SU-DHL-6 (cell line): ENCODE measurements at regions not wholly inside any gene's neighbourhood (a gene's known extent, or its start where the extent isn't known, plus 50 kb on each side); places are given as distances from the start of the nearest gene placed in this dataset.

Experiments used
- H2AFZ ChIP-seq: fragments of 200-600 bp; sonication (generic); 2 replicates; pipeline ENCODE4 v1.6.1; 2014; ENCODE audit warnings: low read depth, mild to moderate bottlenecking, moderate library complexity, mixed read lengths, antibody characterized with exemption, low read length; ENCODE audit not compliant: severe bottlenecking
- H3F3A ChIP-seq: fragments of 200-600 bp; shearing (Covaris generic); 2 replicates; pipeline ENCODE4 v1.6.0; 2016; ENCODE audit warnings: antibody characterized with exemption, mild to moderate bottlenecking; ENCODE audit not compliant: insufficient read depth
- H3K27ac ChIP-seq: fragments of 200-600 bp; sonication (generic); 2 replicates; pipeline ENCODE4 v1.5.1; 2016; ENCODE audit warnings: low read depth, mild to moderate bottlenecking, low read length, moderate library complexity, mixed read lengths
- H3K27me3 ChIP-seq: fragments of 200-600 bp; sonication (generic), shearing (Covaris generic); 2 replicates; pipeline ENCODE4 v1.6.0; 2014; ENCODE audit warnings: mild to moderate bottlenecking, low read length
- H3K36me3 ChIP-seq: fragments of 200-600 bp; sonication (generic); 2 replicates; pipeline ENCODE4 v1.6.1; 2014; ENCODE audit warnings: mild to moderate bottlenecking, low read length, mixed read lengths
- H3K4me2 ChIP-seq: fragments of 300-600, 200-600 bp; shearing (Covaris generic), sonication (generic); 2 replicates; pipeline ENCODE4 v1.6.0; 2014; ENCODE audit warnings: low read length, low read depth, mild to moderate bottlenecking; ENCODE audit not compliant: poor library complexity, severe bottlenecking
- H3K4me3 ChIP-seq: fragments of 200-600 bp; sonication (generic); 2 replicates; pipeline ENCODE4 v1.5.1; 2014; ENCODE audit warnings: antibody characterized with exemption, low read length, mild to moderate bottlenecking, mixed read lengths; ENCODE audit not compliant: insufficient read depth, poor library complexity, severe bottlenecking
- H3K79me2 ChIP-seq: fragments of 200-600 bp; sonication (generic); 2 replicates; pipeline ENCODE4 v1.6.1; 2014; ENCODE audit warnings: mild to moderate bottlenecking, low read length, moderate library complexity; ENCODE audit not compliant: insufficient read depth
- H3K9ac ChIP-seq: fragments of 200-600 bp; sonication (generic); 2 replicates; pipeline ENCODE4 v1.7.0; 2014; ENCODE audit warnings: mild to moderate bottlenecking, low read length
- H3K9me2 ChIP-seq: fragments of 200-600 bp; sonication (generic); replicated peaks from 2 replicates; pipeline ENCODE4 v1.6.1; 2014; ENCODE audit warnings: low read length; ENCODE audit not compliant: insufficient read depth
- H3K9me3 ChIP-seq: fragments of 200-600 bp; sonication (generic); 2 replicates; pipeline ENCODE4 v1.6.1; 2014; ENCODE audit warnings: low read length, mixed read lengths; ENCODE audit not compliant: insufficient read depth
- H4K20me1 ChIP-seq: fragments of 200-600 bp; sonication (generic); 2 replicates; pipeline ENCODE4 v1.6.1; 2014; ENCODE audit warnings: low read depth, mild to moderate bottlenecking, antibody characterized with exemption, low read length, moderate library complexity, mixed read lengths
- CTCF ChIP-seq: fragments of 200-600 bp; sonication (generic); IDR thresholded peaks from one replicate; pipeline ENCODE4 v1.5.1; 2017; ENCODE audit warnings: antibody characterized with exemption, mild to moderate bottlenecking, low read length, moderate library complexity; ENCODE audit not compliant: insufficient read depth, poor library complexity, severe bottlenecking
- EZH2phosphoT487 ChIP-seq: fragments of 200-600 bp; sonication (generic), shearing (Covaris generic); conservative IDR thresholded peaks from 2 replicates; pipeline ENCODE4 v1.6.1; 2018; ENCODE audit warnings: mild to moderate bottlenecking, antibody characterized with exemption, low read length, moderate library complexity, mixed read lengths

DNA sequence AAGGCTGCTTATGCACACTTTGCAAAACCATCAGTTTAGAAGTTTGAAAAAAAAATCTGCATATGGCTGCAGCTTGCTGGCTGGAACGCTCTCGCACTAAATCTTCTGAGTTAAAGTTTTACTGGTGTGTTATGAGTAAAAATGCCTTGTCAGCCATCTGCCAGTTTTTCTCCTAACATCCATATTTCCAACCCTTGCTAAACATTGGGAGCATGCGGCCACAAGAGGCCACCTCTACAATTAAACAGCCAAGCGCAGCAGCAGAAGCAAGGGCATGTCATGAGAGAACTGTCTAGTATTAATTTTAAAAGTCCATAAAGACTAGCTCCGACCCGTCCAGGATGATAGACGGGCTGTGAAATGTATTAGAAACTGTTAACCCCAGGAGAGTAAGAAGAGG lies 248.3 kb downstream of the TSHZ3 start:
- H3K27ac ChIP-seq, result no peak overlapping the region
- no peaks in the 10 kb centered on the region for H3K79me2 ChIP-seq
- H3K4me3 ChIP-seq, result no peak overlapping the region
- no peaks in the 10 kb centered on the region for H3F3A ChIP-seq
- H3K36me3 ChIP-seq, result no peaks in the 10 kb centered on the region
- H3K27me3 ChIP-seq, result no peaks in the 10 kb centered on the region
- H3K9me3 ChIP-seq, result no peaks in the 10 kb centered on the region
- no peak overlapping the region for H3K4me2 ChIP-seq
- H4K20me1 ChIP-seq, result no peaks in the 10 kb centered on the region
- H2AFZ ChIP-seq, result no peak overlapping the region
- H3K9ac ChIP-seq, result no peak overlapping the region
- H3K9me2 ChIP-seq, result no peaks in the 10 kb centered on the region
- no peak for TF ChIP-seq CTCF
- TF ChIP-seq EZH2phosphoT487, result no peak

DNA sequence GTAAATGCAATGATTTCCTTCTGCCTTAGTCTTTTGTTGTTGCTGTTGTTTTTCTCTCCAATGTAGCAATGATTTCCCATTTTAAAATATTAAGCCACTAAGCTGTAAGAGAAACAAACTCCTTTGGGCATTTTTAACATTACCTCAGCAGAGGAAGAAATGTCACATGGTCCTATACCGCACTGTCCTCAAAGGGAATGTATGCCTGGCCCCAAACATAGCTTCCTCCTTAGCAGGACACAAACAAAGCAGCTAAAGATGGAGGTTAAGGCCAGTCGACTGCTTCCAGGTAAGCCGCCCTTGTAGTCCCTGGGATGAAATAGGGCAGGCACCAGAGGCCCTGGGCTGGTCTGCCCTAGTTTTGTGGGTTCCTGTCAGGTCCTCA lies 249.0 kb downstream of the TSHZ3 start:
- Histone ChIP-seq H2AFZ (no peak overlapping the region), H3K9ac (no peak overlapping the region), H3K27me3 (no peaks in the 10 kb centered on the region), H3K9me2 (no peaks in the 10 kb centered on the region), H3K36me3 (no peaks in the 10 kb centered on the region), H4K20me1 (no peaks in the 10 kb centered on the region), H3K79me2 (no peaks in the 10 kb centered on the region), H3K9me3 (no peaks in the 10 kb centered on the region), H3K4me3 (no peak overlapping the region), H3K4me2 (no peak overlapping the region), H3F3A (no peaks in the 10 kb centered on the region), H3K27ac (no peak overlapping the region)
- TF ChIP-seq CTCF (no peak), EZH2phosphoT487 (no peak)

DNA sequence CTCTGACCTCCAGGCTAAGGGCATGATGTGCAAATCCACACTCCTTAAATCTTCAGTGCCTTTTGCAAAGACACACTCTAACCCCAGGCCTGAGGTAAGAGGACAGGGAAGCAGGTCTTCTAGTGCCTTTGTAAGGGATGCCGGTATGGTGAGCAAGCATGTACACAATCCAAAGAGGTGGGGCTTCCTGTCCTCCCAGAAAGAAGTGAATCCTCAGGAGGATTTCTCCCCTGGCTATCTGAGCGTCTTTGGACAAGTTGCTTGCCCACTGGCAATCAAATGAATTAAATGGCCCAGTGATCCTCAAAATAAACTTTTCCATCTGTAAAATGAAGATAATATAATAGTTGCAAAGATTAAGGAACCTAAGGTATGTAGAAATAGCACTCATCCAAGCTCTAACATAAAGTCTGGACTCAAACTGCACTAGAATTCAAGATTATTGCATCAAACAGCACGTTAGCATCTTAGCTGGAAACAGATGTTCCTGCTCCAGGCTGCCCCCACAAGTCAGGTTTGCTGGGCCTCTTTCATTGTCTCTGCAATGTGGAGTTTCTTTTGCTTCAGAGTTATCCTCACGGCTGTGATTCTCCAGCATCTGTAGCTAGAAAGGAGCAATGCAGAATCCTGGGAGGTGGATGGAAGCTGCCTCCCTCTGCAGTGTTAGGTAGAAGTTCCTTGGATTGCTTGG lies 249.6 kb downstream of the TSHZ3 start:
- H3F3A ChIP-seq, result no peaks in the 10 kb centered on the region
- no peaks in the 10 kb centered on the region for H4K20me1 ChIP-seq
- H3K79me2 ChIP-seq, result no peaks in the 10 kb centered on the region
- H3K27ac ChIP-seq, result no peak overlapping the region
- no peak overlapping the region for H3K4me2 ChIP-seq
- no peak overlapping the region for H2AFZ ChIP-seq
- no peaks in the 10 kb centered on the region for H3K36me3 ChIP-seq
- TF ChIP-seq EZH2phosphoT487, result no peak
- H3K9ac ChIP-seq, result no peak overlapping the region
- H3K9me2 ChIP-seq, result no peaks in the 10 kb centered on the region
- no peak overlapping the region for H3K4me3 ChIP-seq
- no peaks in the 10 kb centered on the region for H3K9me3 ChIP-seq
- no peaks in the 10 kb centered on the region for H3K27me3 ChIP-seq

- Histone ChIP-seq H4K20me1 (no peaks in the 10 kb centered on the region), H2AFZ (no peak overlapping the region), H3F3A (no peaks in the 10 kb centered on the region), H3K9me2 (no peaks in the 10 kb centered on the region), H3K27ac (no peak overlapping the region), H3K4me3 (no peak overlapping the region), H3K79me2 (no peaks in the 10 kb centered on the region), H3K27me3 (no peaks in the 10 kb centered on the region), H3K9ac (no peak overlapping the region), H3K36me3 (no peaks in the 10 kb centered on the region), H3K9me3 (no peaks in the 10 kb centered on the region), H3K4me2 (no peak overlapping the region)
- TF ChIP-seq CTCF (no peak), EZH2phosphoT487 (no peak)
Measured at GRCh38 chr19:31098836-31099235, 250.4 kb downstream of the TSHZ3 start.
